ENCODE measurements at regions not wholly inside any gene's neighbourhood (a gene's known extent, or its start where the extent isn't known, plus 50 kb on each side); places are given as distances from the start of the nearest gene placed in this dataset.
"Not testable (repeated sequence)": the region's sequence is repeated elsewhere in the genome, so short reads cannot be mapped to it uniquely, and the experiment has no call there.

DNA sequence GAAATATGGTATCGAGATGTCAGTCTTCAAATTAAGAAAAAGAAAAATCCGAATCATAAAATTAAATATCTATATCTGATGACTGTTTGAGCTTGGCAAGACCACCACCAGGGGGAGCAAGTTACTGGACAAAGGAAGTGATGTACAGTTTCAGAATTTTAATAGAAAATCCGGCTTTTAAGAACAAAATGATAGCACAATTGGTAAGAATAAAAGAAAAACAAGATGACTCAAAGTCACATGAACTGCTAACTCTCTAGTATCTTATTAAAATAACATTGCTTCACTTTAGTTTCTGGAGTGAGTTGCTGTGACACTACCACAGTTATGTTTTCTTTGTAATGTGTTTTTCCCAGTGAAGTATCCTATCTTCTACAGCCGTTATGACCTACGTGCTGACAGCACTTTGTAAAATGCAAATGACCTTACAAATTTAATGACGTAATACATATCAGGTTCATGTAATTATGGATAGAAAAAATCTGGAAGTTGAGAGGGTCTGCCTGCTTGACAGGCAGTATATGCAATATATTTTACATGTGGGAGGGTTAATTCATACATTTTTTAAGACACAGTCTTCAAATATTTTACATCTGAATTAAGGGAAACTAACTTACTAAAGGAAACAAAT lies 405.3 kb upstream of the HS3ST5 start:
- DNase-seq = no peak

GRCh38 chr6:114740547-114740946 lies 397.7 kb upstream of the HS3ST5 start:
- DNase-seq = no peak

DNA sequence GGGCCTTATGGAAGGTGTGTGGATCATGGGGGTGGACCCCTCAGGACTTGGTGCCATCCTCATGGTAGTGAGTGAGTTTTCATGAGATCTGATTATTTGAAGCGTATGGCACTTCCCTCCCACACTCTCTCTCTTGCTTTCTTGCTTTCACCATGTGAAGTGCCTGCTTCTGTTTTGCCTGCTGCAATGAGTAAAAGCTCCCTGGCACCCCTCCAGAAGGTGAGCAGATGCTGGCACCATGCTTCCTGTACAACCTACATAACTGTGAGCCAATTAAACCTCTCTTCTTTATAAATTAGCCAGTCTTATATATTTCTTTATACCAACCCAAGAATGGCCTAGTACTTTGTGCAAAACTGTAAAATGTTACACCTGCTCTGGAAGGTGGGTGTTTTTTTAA lies 396.8 kb upstream of the HS3ST5 start:
- no peak for DNase-seq

DNA sequence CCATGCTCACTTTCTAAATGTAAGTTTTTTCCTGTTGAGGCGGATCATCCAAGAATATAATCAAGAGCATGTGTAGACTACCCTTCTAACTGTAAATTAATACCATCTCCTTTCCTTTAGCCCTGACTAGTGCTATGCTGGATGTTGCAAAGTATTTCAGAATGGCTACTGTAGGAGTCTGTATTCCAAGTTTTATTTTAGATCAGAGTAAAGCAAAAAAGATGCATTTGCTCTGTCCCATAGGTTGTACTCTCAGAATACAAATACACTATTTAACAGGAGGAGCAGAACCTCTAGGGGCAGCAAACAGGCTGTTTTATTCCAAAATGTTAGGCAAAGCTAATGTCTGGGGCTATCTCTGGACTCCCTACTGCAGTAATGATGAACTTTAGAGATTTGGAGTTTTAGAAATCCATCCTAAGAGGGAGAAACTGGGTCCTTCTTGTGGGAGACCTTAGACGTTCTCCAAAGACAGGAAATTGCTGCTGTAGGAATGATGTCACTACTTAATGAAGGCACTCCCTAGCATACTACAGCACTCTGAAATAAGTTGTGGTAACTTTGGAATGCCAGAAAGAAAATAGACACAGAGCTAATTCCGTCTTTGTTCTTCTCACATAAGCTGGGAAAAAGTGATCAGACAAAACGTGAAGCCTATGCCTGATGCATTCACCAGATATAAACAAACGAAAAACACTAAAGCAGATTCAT lies 392.4 kb upstream of the HS3ST5 start:
- DNase-seq = no peak

DNA sequence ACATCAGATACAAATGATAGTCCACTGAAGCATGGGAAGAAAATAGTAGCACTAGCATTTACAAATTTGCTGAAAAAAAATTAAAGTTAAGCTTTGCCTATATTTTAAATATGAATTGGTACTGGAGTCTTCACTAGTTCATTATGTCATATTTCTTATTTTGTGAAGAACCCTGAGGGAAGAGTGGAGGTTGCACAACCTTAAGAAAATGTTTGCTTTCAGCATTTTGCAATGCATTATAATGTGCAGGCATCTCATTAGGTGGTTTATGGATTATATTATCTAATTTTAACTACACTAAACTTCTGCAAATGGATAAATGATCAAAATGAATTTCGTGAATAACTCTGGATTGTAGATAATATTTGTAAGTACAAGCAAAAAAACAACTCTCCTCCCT lies 390.8 kb upstream of the HS3ST5 start:
- DNase-seq = no peak

DNA sequence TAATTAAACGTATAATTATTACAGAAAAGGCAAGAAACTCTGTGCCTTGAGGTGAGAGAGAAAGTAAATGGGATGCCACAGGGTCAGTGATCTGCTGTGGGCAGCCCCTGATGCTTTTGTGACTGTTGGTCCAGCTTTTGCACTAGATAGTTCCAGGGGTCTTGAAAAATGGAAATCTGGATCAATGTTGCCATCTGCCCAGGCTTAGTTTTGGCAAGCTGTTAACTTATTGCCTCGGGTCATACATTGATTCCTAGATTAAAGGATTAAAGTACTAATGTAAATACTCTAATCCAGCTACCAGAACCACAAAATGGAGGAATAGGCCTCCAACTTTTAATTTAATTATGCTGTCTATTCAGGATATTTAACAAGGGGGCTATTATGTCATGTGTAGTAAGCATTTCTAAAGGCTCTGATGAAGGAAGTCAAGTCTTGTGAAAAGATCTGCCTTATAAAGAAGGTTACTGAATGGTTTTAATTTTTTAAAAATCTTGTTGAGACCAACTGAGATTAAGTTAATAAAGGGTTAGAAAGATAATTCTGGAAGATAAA lies 376.0 kb upstream of the HS3ST5 start:
- no peak for DNase-seq

DNA sequence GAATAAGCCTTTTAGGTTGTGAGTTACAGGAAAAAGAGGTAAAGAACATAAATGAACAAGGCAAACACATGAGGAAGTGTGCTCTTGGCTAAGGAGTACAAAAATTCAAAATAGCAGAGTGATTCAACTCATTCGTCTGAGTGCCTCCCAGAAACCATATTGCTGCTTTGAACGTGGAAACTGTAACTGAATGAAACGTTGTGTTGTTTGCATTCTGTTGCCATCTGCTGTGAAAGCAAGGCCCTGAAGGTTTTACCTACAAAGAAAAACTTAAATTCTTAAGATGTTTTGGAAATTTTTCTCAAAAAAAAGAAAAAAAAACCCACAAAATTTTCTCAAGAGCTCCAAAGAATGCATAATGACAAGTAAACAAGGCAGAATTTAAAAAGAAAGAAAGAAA lies 375.4 kb upstream of the HS3ST5 start:
- DNase-seq = no peak

- DNase-seq = no peak
Observed at GRCh38 chr6:114714836-114715507, 372.1 kb upstream of the HS3ST5 start.

DNA sequence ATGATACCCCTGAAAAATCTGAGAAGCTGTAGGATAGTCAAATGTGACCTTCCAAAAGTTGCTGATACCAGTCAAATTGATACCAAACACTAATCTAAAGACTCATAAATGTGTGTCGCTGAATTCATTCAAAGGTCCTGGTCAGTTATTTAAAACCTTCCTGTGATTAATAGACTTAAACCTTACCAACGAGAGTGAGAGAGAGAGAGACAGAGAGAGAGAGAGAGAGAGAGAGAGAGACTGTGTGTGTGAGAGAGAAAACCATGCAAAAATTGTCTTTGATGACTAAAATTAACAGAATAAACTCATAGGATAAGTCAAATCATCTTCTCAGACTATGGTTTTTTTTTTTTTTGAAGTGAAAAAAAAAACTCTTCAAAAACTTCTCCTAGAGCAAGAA lies 370.9 kb upstream of the HS3ST5 start:
- DNase-seq = no peak

GRCh38 chr6:114712129-114712662 lies 369.4 kb upstream of the HS3ST5 start:
- no peak for DNase-seq

- no peak for DNase-seq
Observed at GRCh38 chr6:114707081-114707620, 364.3 kb upstream of the HS3ST5 start.

GRCh38 chr6:114690625-114691024 lies 347.8 kb upstream of the HS3ST5 start:
- DNase-seq = no peak

- no peak for DNase-seq
Observed at GRCh38 chr6:114659513-114659912, 316.7 kb upstream of the HS3ST5 start.

DNA sequence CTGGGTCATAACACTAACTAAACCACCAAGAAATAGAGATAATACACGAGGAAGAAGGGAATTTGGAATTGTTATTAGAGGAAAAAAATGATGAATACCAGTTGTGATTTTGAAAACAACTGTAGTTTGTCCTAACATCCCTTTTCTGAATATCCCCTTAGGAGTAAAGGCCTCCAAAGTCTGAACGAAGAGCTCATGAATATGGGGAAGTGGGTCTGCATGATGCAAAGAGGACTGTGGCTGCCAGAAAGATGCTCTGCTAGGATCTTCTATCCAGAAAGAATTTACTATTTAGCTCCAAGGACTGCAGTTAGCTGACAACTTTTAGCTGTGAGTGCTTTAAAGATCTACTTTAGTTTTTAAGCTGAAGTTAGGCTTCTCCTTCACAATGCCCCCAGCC lies 308.8 kb upstream of the HS3ST5 start:
- no peak for DNase-seq

DNA sequence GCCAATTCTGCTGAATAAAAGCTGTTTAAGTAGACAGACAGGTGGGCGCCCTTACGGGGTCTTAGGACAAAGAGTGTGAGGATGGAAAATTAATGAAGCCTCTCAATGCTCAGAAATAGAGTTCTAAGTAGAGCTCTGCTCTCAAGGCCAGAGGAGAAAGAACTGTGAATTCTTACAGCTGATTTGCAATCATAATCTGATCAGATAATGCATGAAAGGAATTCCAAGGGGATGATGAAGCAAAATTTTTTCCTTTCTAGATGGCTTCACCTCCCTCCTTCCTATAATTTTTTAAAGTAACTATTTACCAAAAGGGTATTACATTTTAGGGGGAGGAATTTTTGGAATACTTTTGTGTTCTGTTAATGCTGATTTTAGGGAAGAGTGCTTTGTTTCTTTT lies 308.1 kb upstream of the HS3ST5 start:
- DNase-seq = no peak

DNA sequence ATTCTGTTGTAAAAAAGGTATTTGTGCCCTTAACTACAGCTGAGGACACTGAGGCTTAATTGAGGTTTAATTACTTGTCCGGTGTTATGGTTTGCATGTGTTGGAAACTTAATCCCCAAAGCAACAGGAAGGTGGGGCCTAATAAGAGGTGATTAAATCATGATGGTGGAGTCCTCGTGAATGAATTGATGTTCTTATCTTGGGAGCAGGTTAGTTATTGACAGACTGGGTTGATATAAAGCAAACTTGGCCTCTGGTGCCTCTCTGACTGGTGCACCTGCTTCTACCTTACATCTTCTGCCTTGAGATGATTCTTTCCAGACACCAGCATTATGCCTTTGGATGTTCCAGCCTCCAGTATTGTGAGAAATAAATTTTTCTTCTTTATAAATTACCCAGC lies 306.5 kb upstream of the HS3ST5 start:
- DNase-seq = no peak

DNA sequence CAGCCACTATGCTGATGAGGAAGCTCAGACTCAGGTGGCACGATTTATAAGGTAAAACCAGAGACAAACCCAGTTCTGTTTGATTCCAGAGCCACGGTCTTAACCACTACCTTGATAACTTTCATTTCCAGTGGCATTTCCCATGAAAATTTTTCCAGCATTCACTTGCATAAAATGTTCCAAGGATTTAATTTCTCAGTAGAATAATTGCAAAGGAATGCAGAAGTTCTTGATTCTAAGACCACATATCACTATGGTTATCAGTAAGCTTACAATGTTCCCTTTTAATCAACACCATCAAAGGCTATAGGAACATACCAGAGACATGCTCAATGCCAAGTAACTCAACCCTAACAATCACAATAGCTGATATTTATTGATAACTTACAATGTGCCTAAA lies 306.0 kb upstream of the HS3ST5 start:
- no peak for DNase-seq

- no peak for DNase-seq
Observed at GRCh38 chr6:114638341-114638740, 295.5 kb upstream of the HS3ST5 start.

GRCh38 chr6:114634016-114634415 lies 291.2 kb upstream of the HS3ST5 start:
- DNase-seq = no peak

GRCh38 chr6:114626226-114626625 lies 283.4 kb upstream of the HS3ST5 start:
- DNase-seq = not testable (repeated sequence)

GRCh38 chr6:114619621-114620200 lies 276.9 kb upstream of the HS3ST5 start:
- DNase-seq = no peak

DNA sequence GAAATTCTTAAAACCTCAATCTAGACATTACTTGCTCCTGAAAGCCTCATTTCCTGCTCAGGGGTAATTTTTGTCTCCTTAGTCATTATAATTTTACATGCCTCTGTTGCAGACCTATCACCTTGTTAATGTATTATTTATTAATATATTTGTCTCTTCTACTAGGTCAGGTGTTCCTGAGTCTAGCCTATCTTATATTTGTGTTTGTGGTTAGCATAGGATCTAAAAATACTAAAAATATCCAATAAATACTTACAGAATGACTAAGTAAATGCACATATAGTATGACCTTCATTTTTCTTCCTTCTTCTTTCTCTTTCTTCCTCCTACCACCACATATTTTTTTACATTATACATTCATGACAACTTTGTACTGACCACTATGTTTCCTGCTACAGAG lies 268.9 kb upstream of the HS3ST5 start:
- DNase-seq = no peak

GRCh38 chr6:114608091-114608490 lies 265.3 kb upstream of the HS3ST5 start:
- DNase-seq = no peak
